SK-N-SH (cell line): ENCODE measurements at regions not wholly inside any gene's neighbourhood (a gene's known extent, or its start where the extent isn't known, plus 50 kb on each side); places are given as distances from the start of the nearest gene placed in this dataset.

ENCODE experiments used
- EP300 ChIP-seq, 2 experiments: IDR thresholded peaks; 2 replicates each; pipeline versions ENCODE4 v1.4.0 to v1.6.1; 2012; ENCODE audit warnings: borderline replicate concordance in 1 of 2, low read depth in 1 of 2, low read length in 1 of 2
- TF ChIP-seq, protein P1 (sequence below): fragments of 200-600 bp; sonication (generic); IDR thresholded peaks from 2 replicates; pipeline ENCODE4 v1.6.1; 2017; ENCODE audit warnings: antibody characterized with exemption, mild to moderate bottlenecking, moderate library complexity
- TF ChIP-seq, protein P2 (sequence below): IDR thresholded peaks from 2 replicates; pipeline ENCODE4 v1.6.1; 2012; ENCODE audit warnings: mild to moderate bottlenecking, low read depth, low read length, moderate library complexity

DNA sequence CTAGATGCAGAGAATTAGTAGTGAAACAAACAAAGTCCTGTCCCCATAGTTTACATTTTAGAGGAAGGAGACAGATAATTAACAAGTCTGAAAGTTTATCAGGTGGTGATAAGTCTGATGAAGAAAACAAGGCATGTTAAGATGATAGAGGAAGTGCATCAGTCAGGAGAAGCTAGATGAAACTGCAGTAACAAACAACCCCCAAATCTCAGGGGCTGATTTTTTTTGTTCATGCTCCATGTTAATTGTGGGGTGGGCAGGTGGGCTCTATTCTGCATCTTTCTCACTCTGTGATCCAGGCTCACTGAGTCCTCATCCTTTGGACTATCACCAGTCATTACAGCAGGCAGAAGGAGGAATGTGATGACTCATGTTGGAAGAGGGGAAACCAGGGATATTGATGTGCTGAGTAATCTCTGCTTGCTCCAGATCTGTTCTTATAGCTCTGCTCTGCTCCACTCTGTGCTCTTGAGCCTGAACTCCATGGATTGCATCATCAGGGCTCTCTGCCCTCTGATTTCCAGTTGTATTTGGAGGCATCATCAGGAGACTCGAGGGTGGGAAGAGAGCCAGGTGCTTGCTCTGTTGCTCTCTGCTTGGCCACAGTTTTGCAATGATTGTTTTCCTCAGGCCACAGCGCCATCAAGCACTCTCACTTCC is 166.9 kb downstream of the IER5 start:
- TF ChIP-seq, protein P1, sequence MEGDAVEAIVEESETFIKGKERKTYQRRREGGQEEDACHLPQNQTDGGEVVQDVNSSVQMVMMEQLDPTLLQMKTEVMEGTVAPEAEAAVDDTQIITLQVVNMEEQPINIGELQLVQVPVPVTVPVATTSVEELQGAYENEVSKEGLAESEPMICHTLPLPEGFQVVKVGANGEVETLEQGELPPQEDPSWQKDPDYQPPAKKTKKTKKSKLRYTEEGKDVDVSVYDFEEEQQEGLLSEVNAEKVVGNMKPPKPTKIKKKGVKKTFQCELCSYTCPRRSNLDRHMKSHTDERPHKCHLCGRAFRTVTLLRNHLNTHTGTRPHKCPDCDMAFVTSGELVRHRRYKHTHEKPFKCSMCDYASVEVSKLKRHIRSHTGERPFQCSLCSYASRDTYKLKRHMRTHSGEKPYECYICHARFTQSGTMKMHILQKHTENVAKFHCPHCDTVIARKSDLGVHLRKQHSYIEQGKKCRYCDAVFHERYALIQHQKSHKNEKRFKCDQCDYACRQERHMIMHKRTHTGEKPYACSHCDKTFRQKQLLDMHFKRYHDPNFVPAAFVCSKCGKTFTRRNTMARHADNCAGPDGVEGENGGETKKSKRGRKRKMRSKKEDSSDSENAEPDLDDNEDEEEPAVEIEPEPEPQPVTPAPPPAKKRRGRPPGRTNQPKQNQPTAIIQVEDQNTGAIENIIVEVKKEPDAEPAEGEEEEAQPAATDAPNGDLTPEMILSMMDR = no peak
- TF ChIP-seq, protein P2, sequence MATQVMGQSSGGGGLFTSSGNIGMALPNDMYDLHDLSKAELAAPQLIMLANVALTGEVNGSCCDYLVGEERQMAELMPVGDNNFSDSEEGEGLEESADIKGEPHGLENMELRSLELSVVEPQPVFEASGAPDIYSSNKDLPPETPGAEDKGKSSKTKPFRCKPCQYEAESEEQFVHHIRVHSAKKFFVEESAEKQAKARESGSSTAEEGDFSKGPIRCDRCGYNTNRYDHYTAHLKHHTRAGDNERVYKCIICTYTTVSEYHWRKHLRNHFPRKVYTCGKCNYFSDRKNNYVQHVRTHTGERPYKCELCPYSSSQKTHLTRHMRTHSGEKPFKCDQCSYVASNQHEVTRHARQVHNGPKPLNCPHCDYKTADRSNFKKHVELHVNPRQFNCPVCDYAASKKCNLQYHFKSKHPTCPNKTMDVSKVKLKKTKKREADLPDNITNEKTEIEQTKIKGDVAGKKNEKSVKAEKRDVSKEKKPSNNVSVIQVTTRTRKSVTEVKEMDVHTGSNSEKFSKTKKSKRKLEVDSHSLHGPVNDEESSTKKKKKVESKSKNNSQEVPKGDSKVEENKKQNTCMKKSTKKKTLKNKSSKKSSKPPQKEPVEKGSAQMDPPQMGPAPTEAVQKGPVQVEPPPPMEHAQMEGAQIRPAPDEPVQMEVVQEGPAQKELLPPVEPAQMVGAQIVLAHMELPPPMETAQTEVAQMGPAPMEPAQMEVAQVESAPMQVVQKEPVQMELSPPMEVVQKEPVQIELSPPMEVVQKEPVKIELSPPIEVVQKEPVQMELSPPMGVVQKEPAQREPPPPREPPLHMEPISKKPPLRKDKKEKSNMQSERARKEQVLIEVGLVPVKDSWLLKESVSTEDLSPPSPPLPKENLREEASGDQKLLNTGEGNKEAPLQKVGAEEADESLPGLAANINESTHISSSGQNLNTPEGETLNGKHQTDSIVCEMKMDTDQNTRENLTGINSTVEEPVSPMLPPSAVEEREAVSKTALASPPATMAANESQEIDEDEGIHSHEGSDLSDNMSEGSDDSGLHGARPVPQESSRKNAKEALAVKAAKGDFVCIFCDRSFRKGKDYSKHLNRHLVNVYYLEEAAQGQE = no peak
- no peak for TF ChIP-seq EP300 (IDR thresholded peaks at IDR 0.05; ENCODE audit: borderline replicate concordance in 1 of 2, low read depth in 1 of 2, low read length in 1 of 2)
